ENCODE measurements at regions not wholly inside any gene's neighbourhood (a gene's known extent, or its start where the extent isn't known, plus 50 kb on each side); places are given as distances from the start of the nearest gene placed in this dataset.

DNA sequence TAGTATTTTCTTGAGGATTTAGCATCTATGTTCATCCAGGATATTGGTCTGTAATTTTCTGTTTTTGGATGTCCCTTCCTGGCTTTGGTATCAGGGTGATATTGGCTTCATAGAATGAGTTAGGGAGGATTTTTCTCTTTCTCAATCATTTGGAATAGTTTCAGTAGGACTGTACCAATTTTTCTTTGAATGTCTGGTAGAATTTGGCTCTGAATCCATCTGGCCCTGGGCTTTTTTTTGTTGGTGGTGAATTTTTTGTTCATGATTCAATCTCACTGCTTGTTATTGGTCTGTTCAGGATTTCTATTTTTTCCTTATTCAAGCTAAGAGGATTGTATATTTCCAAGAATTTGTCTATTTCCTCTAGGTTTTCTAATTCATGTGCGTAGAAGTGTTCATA lies 192.7 kb downstream of the KIF20B start:
- Histone ChIP-seq H3K9me3 (ENCODE audit: control insufficient read depth in 2 of 2, insufficient read depth in 1 of 2, low read length in 1 of 2) (no peaks in the 10 kb centered on the region), H3K4me1 (ENCODE audit: control insufficient read depth in 2 of 2, insufficient read depth in 2 of 2, low read length in 2 of 2) (peaks cover 0 to 15% of the 10 kb centered on the region in 2 donors), H3K27me3 (ENCODE audit: control insufficient read depth in 2 of 2, insufficient read depth in 1 of 2, low read length in 1 of 2) (no peaks in the 10 kb centered on the region), H3K36me3 (ENCODE audit: control insufficient read depth in 2 of 2, insufficient read depth in 2 of 2, low read length in 1 of 2) (no peaks in the 10 kb centered on the region), H3K4me3 (ENCODE audit: low read length in 2 of 2) (no peak overlapping the region), H3K27ac (ENCODE audit: low read depth in 1 of 2, low read length in 1 of 2) (no peak overlapping the region)
- WGBS = 96% methylated on average over 1 of the region's 1 CpG
- DNase-seq (ENCODE audit: low read depth in 6 of 9, low spot score in 9 of 9) = no peak

DNA sequence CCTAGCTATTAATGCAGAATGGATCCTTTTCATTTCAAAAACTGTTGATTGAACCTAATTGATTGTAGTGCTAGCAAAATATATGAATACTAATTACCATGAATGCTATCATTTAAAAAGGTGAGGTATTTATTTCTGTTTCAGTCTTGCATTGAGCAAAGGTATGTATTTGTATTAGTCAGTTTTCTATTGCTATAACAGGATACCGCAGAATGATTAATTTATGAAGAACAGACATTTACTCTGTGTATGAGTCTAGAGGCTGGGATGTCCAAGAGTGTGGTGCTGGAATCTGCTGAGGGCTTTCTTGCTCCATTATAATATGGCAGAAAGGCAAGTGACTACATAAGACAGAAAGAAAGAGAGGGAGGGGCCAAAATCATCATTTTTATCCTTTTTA lies 199.2 kb downstream of the KIF20B start:
- no peak for DNase-seq (ENCODE audit: low read depth in 6 of 9, low spot score in 9 of 9)
- Histone ChIP-seq H3K9me3 (ENCODE audit: control insufficient read depth in 2 of 2, insufficient read depth in 1 of 2, low read length in 1 of 2) (no peaks in the 10 kb centered on the region), H3K4me3 (ENCODE audit: low read length in 2 of 2) (no peak overlapping the region), H3K4me1 (ENCODE audit: control insufficient read depth in 2 of 2, insufficient read depth in 2 of 2, low read length in 2 of 2) (peaks cover 0 to 4% of the 10 kb centered on the region in 2 donors), H3K27me3 (ENCODE audit: control insufficient read depth in 2 of 2, insufficient read depth in 1 of 2, low read length in 1 of 2) (no peaks in the 10 kb centered on the region), H3K27ac (ENCODE audit: low read depth in 1 of 2, low read length in 1 of 2) (no peak overlapping the region), H3K36me3 (ENCODE audit: control insufficient read depth in 2 of 2, insufficient read depth in 2 of 2, low read length in 1 of 2) (no peaks in the 10 kb centered on the region)
- 96% methylated on average over 1 of the region's 1 CpG for WGBS

DNA sequence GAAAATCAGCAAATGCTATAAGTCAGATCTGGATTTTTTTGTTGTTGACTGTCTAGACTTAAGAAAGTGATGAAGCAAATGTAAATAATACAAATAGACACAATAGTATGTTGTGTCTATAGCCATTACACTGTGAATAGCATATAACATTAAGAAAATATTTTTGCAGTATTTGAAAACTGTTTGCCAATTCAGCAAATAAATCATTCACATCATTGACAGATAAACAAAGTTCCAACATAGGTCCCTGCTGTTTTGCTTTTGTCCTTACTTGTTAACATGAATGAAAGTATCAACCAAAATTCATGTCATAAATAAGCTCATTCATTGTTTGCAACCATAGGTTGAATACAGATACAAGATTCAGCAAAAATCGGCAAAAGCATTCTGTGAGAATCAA lies 200.5 kb downstream of the KIF20B start:
- Histone ChIP-seq H3K27me3 (ENCODE audit: control insufficient read depth in 2 of 2, insufficient read depth in 1 of 2, low read length in 1 of 2) (no peaks in the 10 kb centered on the region), H3K36me3 (ENCODE audit: control insufficient read depth in 2 of 2, insufficient read depth in 2 of 2, low read length in 1 of 2) (no peaks in the 10 kb centered on the region), H3K9me3 (ENCODE audit: control insufficient read depth in 2 of 2, insufficient read depth in 1 of 2, low read length in 1 of 2) (no peaks in the 10 kb centered on the region), H3K4me1 (ENCODE audit: control insufficient read depth in 2 of 2, insufficient read depth in 2 of 2, low read length in 2 of 2) (peaks cover 0 to 4% of the 10 kb centered on the region in 2 donors), H3K27ac (ENCODE audit: low read depth in 1 of 2, low read length in 1 of 2) (no peak overlapping the region), H3K4me3 (ENCODE audit: low read length in 2 of 2) (no peak overlapping the region)
- 95% methylated on average over 1 of the region's 1 CpG for WGBS
- no peak for DNase-seq (ENCODE audit: low read depth in 6 of 9, low spot score in 9 of 9)

DNA sequence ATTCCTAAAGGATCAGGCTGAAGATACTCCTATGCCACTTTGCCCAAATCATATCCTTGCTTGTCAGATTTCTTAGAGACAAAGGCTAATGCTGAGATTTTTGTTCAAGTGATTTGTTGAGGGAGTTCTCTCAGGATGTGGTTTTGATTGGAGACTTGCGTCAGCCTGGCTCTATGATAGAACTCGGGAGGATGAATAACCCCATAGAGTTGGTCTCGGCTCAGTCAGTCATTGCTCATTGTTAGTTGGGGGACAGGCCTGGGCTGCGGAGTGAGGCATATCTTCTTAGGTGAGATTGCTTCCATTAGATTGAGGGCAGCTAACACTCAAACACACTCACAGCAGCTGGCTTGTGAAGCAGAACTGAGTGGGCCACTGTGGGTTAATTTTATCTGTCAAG lies 203.4 kb downstream of the KIF20B start:
- WGBS = 48% methylated on average over 4 of the region's 4 CpGs
- Histone ChIP-seq H3K4me3 (ENCODE audit: low read length in 2 of 2) (no peak overlapping the region), H3K4me1 (ENCODE audit: control insufficient read depth in 2 of 2, insufficient read depth in 2 of 2, low read length in 2 of 2) (no peaks in the 10 kb centered on the region), H3K27ac (ENCODE audit: low read depth in 1 of 2, low read length in 1 of 2) (no peak overlapping the region), H3K9me3 (ENCODE audit: control insufficient read depth in 2 of 2, insufficient read depth in 1 of 2, low read length in 1 of 2) (no peaks in the 10 kb centered on the region), H3K36me3 (ENCODE audit: control insufficient read depth in 2 of 2, insufficient read depth in 2 of 2, low read length in 1 of 2) (no peaks in the 10 kb centered on the region), H3K27me3 (ENCODE audit: control insufficient read depth in 2 of 2, insufficient read depth in 1 of 2, low read length in 1 of 2) (no peaks in the 10 kb centered on the region)
- DNase-seq (ENCODE audit: low read depth in 6 of 9, low spot score in 9 of 9) = no peak

GRCh38 chr10:89909752-89910151 lies 208.4 kb downstream of the KIF20B start:
- 29% methylated on average over 3 of the region's 3 CpGs for WGBS
- Histone ChIP-seq H3K27me3 (ENCODE audit: control insufficient read depth in 2 of 2, insufficient read depth in 1 of 2, low read length in 1 of 2) (no peaks in the 10 kb centered on the region), H3K27ac (ENCODE audit: low read depth in 1 of 2, low read length in 1 of 2) (no peak overlapping the region), H3K4me3 (ENCODE audit: low read length in 2 of 2) (no peak overlapping the region), H3K36me3 (ENCODE audit: control insufficient read depth in 2 of 2, insufficient read depth in 2 of 2, low read length in 1 of 2) (no peaks in the 10 kb centered on the region), H3K9me3 (ENCODE audit: control insufficient read depth in 2 of 2, insufficient read depth in 1 of 2, low read length in 1 of 2) (no peaks in the 10 kb centered on the region), H3K4me1 (ENCODE audit: control insufficient read depth in 2 of 2, insufficient read depth in 2 of 2, low read length in 2 of 2) (no peaks in the 10 kb centered on the region)
- no peak for DNase-seq (ENCODE audit: low read depth in 6 of 9, low spot score in 9 of 9)

DNA sequence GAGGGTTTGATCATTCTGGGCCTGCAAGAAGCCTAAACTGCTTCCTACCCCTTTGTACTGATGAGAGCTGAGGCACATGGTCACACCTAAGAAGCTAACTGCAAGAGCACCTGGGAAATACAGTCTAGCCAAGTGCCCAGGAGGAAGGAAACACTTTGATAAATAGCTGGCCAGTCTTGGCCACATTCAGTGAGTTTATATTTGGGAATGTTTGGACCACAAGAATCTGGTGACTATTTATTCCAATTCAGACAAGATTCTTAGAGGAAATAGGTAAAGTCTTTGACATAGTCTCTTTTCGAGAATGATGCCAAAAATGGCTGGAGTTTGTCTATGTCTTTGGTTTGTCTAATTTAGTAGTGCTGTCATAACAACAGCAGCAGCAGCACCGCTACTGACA lies 213.6 kb downstream of the KIF20B start:
- no peaks in the 10 kb centered on the region for H3K27me3 ChIP-seq (ENCODE audit: control insufficient read depth in 2 of 2, insufficient read depth in 1 of 2, low read length in 1 of 2)
- no peak overlapping the region for H3K27ac ChIP-seq (ENCODE audit: low read depth in 1 of 2, low read length in 1 of 2)
- no peaks in the 10 kb centered on the region for H3K9me3 ChIP-seq (ENCODE audit: control insufficient read depth in 2 of 2, insufficient read depth in 1 of 2, low read length in 1 of 2)
- H3K4me1 ChIP-seq (ENCODE audit: control insufficient read depth in 2 of 2, insufficient read depth in 2 of 2, low read length in 2 of 2) = no peaks in the 10 kb centered on the region
- DNase-seq (ENCODE audit: low read depth in 6 of 9, low spot score in 9 of 9) = no peak
- no peak overlapping the region for H3K4me3 ChIP-seq (ENCODE audit: low read length in 2 of 2)
- 97% methylated on average over 2 of the region's 2 CpGs for WGBS
- H3K36me3 ChIP-seq (ENCODE audit: control insufficient read depth in 2 of 2, insufficient read depth in 2 of 2, low read length in 1 of 2) = no peaks in the 10 kb centered on the region

GRCh38 chr10:89915968-89916367 lies 214.6 kb downstream of the KIF20B start:
- Histone ChIP-seq H3K27me3 (ENCODE audit: control insufficient read depth in 2 of 2, insufficient read depth in 1 of 2, low read length in 1 of 2) (no peaks in the 10 kb centered on the region), H3K4me1 (ENCODE audit: control insufficient read depth in 2 of 2, insufficient read depth in 2 of 2, low read length in 2 of 2) (no peaks in the 10 kb centered on the region), H3K9me3 (ENCODE audit: control insufficient read depth in 2 of 2, insufficient read depth in 1 of 2, low read length in 1 of 2) (no peaks in the 10 kb centered on the region), H3K4me3 (ENCODE audit: low read length in 2 of 2) (no peak overlapping the region), H3K27ac (ENCODE audit: low read depth in 1 of 2, low read length in 1 of 2) (no peak overlapping the region), H3K36me3 (ENCODE audit: control insufficient read depth in 2 of 2, insufficient read depth in 2 of 2, low read length in 1 of 2) (no peaks in the 10 kb centered on the region)
- DNase-seq (ENCODE audit: low read depth in 6 of 9, low spot score in 9 of 9) = no peak

GRCh38 chr10:89916468-89917215 lies 215.3 kb downstream of the KIF20B start:
- 91% methylated on average over 1 of the region's 1 CpG for WGBS
- H3K27me3 ChIP-seq (ENCODE audit: control insufficient read depth in 2 of 2, insufficient read depth in 1 of 2, low read length in 1 of 2) = no peaks in the 10 kb centered on the region

GRCh38 chr10:89921403-89921802 lies 220.0 kb downstream of the KIF20B start:
- Histone ChIP-seq H3K36me3 (ENCODE audit: control insufficient read depth in 2 of 2, insufficient read depth in 2 of 2, low read length in 1 of 2) (no peaks in the 10 kb centered on the region), H3K9me3 (ENCODE audit: control insufficient read depth in 2 of 2, insufficient read depth in 1 of 2, low read length in 1 of 2) (no peaks in the 10 kb centered on the region), H3K4me1 (ENCODE audit: control insufficient read depth in 2 of 2, insufficient read depth in 2 of 2, low read length in 2 of 2) (no peaks in the 10 kb centered on the region), H3K27ac (ENCODE audit: low read depth in 1 of 2, low read length in 1 of 2) (no peak overlapping the region), H3K4me3 (ENCODE audit: low read length in 2 of 2) (no peak overlapping the region), H3K27me3 (ENCODE audit: control insufficient read depth in 2 of 2, insufficient read depth in 1 of 2, low read length in 1 of 2) (no peaks in the 10 kb centered on the region)
- 76% methylated on average over 5 of the region's 5 CpGs for WGBS
- no peak for DNase-seq (ENCODE audit: low read depth in 6 of 9, low spot score in 9 of 9)

More at GRCh38 chr10:89916468-89917215, 215.3 kb downstream of the KIF20B start:
- Histone ChIP-seq H3K9me3 (ENCODE audit: control insufficient read depth in 2 of 2, insufficient read depth in 1 of 2, low read length in 1 of 2) (no peaks in the 10 kb centered on the region), H3K4me3 (ENCODE audit: low read length in 2 of 2) (no peak overlapping the region), H3K36me3 (ENCODE audit: control insufficient read depth in 2 of 2, insufficient read depth in 2 of 2, low read length in 1 of 2) (no peaks in the 10 kb centered on the region), H3K27ac (ENCODE audit: low read depth in 1 of 2, low read length in 1 of 2) (no peak overlapping the region), H3K4me1 (ENCODE audit: control insufficient read depth in 2 of 2, insufficient read depth in 2 of 2, low read length in 2 of 2) (no peaks in the 10 kb centered on the region)
- DNase-seq (ENCODE audit: low read depth in 6 of 9, low spot score in 9 of 9) = no peak
